Liver (tissue), 3 donors: ENCODE measurements at regions not wholly inside any gene's neighbourhood (a gene's known extent, or its start where the extent isn't known, plus 50 kb on each side); places are given as distances from the start of the nearest gene placed in this dataset.

Experiments used
- CTCF ChIP-seq: fragments of 150-350 bp; IDR thresholded peaks from 2 replicates; pipeline ENCODE4 v1.5.1; 2017; ENCODE audit warnings: improper control_type of control experiment, low read depth, low read length; ENCODE audit not compliant: missing input control
- EGR1 ChIP-seq, 2 donors: IDR thresholded peaks; 2 replicates each; pipeline ENCODE4 v1.6.1; 2016 to 2018; ENCODE audit warnings: antibody characterized with exemption in 2 of 2, low read depth in 2 of 2
- JUND ChIP-seq, 2 donors: IDR thresholded peaks; 2 replicates each; pipeline ENCODE4 v1.6.1; 2016; ENCODE audit warnings: antibody characterized with exemption in 2 of 2
- RAD21 ChIP-seq, 2 donors: IDR thresholded peaks; 2 replicates each; pipeline ENCODE4 v1.6.1; 2016; ENCODE audit warnings: antibody characterized with exemption in 2 of 2, mild to moderate bottlenecking in 2 of 2
- REST ChIP-seq: IDR thresholded peaks from 2 replicates; pipeline ENCODE4 v1.6.1; 2016; ENCODE audit warnings: antibody characterized with exemption, mild to moderate bottlenecking
- SP1 ChIP-seq: IDR thresholded peaks from 2 replicates; pipeline ENCODE4 v1.6.1; 2018; ENCODE audit warnings: antibody characterized with exemption, mild to moderate bottlenecking
- ZBTB33 ChIP-seq: IDR thresholded peaks from 2 replicates; pipeline ENCODE4 v1.6.1; 2016; ENCODE audit warnings: antibody characterized with exemption
- TF ChIP-seq, protein P1 (sequence below): IDR thresholded peaks from 2 replicates; pipeline ENCODE4 v1.6.1; 2016; ENCODE audit warnings: antibody characterized with exemption
- donor health status: healthy.
- donor health status: healthy.

GRCh38 chr3:10758304-10759037, 57.6 kb upstream of the SLC6A11 start:
- no peak for TF ChIP-seq SP1
- peak; percentile 81 for TF ChIP-seq CTCF
- TF ChIP-seq JUND (IDR thresholded peaks at IDR 0.05), result no peak
- no peak for TF ChIP-seq REST
- TF ChIP-seq, protein P1, sequence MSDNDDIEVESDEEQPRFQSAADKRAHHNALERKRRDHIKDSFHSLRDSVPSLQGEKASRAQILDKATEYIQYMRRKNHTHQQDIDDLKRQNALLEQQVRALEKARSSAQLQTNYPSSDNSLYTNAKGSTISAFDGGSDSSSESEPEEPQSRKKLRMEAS, result no peak
- no peak for TF ChIP-seq EGR1 (IDR thresholded peaks at IDR 0.05; ENCODE audit: low read depth in 2 of 2)
- TF ChIP-seq RAD21 (IDR thresholded peaks at IDR 0.05), result peak; percentile 92 to 97
- TF ChIP-seq ZBTB33, result no peak
